ENCODE measurements at regions not wholly inside any gene's neighbourhood (a gene's known extent, or its start where the extent isn't known, plus 50 kb on each side); places are given as distances from the start of the nearest gene placed in this dataset.

DNA sequence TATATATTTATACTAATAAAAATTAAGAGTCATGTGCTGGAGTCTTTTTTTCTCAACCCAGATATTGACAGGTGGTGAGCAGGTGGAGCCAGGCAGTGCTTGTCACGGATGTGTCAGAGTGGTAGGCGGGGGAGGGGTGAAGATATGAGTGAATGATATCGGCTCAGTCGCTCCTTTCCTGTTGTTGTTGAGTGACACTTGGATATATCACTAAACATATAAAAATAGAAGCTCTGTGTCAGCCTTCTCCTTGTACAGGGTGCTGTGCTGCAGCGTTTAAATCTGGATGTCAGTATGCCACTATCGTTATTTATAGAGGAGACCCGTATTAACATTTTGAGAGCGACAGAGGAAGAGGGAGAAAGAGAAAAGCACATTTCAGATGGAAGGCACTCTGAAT is 339.6 kb downstream of the NUF2 start:
- H3K27ac ChIP-seq: no peak overlapping the region
- no peak for TF ChIP-seq ZFX (IDR thresholded peaks at IDR 0.05)
- TF ChIP-seq, protein P1, sequence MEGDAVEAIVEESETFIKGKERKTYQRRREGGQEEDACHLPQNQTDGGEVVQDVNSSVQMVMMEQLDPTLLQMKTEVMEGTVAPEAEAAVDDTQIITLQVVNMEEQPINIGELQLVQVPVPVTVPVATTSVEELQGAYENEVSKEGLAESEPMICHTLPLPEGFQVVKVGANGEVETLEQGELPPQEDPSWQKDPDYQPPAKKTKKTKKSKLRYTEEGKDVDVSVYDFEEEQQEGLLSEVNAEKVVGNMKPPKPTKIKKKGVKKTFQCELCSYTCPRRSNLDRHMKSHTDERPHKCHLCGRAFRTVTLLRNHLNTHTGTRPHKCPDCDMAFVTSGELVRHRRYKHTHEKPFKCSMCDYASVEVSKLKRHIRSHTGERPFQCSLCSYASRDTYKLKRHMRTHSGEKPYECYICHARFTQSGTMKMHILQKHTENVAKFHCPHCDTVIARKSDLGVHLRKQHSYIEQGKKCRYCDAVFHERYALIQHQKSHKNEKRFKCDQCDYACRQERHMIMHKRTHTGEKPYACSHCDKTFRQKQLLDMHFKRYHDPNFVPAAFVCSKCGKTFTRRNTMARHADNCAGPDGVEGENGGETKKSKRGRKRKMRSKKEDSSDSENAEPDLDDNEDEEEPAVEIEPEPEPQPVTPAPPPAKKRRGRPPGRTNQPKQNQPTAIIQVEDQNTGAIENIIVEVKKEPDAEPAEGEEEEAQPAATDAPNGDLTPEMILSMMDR (conservative IDR thresholded peaks at IDR 0.05): no peak

DNA sequence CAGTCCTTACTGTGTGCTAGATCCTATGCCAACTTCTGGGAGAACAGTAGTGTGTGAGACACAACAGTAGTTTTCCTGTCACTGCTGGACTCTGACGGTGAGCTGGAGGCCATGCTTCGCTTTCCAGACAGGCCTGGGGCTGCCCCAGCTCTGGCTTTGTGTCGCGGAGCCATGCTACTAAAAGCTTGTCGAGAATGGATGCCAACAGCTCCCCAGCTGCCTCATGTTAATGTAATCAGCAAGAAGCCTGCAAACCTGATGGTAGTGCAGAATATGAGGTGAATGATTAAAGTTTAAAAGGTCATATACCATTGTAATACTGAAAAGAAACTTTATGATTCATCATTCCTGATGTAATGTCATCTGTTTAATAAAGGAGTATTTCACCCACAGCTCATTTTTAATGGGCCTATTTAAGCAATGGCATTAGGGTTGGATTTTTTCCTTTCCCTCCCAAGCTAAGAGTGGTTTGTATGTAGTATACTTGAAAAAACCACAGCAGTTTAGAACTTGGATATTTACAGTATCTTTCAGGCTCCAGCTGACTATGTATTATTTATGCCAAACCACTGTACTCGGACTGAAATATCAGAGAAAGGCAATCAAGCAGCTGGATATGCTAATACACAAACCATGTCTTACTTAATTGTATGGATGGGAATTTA is 343.0 kb downstream of the NUF2 start:
- no peak overlapping the region for H3K27ac ChIP-seq
- no peak for TF ChIP-seq ZFX (IDR thresholded peaks at IDR 0.05)
- TF ChIP-seq, protein P1 (conservative IDR thresholded peaks at IDR 0.05): no peak

DNA sequence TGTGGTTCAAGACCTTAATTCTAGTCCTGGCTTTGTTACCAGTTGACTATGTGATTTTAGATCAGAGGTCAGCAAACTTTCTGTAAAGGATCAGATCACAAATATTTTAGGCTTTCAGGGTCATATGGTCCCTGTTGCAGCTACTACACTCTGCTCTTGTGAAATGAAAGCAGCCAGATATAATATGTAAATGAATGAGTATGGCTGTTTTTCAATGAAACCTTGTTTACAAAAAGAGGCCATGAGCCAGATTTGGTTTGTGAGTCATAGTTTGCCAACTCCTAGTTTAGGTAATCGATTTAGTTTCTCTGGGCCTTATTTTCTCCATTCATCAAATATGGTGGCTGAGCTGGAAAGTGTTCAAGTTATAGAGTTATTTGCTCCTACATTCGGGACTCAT is 346.7 kb downstream of the NUF2 start:
- no peak for TF ChIP-seq ZFX (IDR thresholded peaks at IDR 0.05)
- TF ChIP-seq, protein P1 (conservative IDR thresholded peaks at IDR 0.05): no peak

DNA sequence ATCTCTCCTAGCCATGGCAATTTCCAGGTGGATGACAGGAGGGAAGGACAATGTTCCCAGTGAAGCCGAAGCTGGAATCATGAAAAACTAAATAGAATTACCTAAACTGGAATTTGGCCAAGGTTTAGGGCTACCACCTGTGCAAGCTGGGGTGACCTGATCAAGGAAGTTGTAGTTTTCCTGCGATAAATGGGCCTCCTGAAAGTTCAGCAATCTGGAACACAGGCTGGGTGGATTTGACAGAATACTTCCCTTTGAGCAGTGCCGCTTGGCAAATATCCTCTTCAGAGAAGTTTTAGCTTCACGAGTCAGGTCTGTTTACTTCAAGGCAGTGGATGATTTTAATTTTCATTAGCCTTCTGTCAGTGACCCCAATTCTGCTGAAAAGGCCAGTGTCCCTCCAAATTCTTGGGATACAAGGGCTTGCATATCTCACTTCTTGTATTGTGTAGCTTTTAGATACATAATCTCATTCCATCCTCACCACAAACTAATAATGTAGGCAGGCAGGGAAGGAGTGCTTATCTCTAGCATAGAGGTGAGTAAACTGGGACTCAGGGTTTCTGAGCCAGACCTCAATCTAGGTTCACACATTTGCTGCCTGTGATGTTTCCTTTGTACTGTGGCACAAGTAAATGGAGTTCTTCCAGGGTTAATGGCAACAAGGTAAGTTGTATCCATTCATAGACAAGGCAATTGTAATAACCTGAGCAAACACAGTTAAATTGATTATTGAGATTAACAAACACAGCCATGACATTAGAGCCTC is 349.4 kb downstream of the NUF2 start:
- TF ChIP-seq, protein P1 (conservative IDR thresholded peaks at IDR 0.05): no peak
- no peak for TF ChIP-seq ZFX (IDR thresholded peaks at IDR 0.05)

More for the DNA sequence above, 346.7 kb downstream of the NUF2 start:
- no peak overlapping the region for H3K27ac ChIP-seq

DNA sequence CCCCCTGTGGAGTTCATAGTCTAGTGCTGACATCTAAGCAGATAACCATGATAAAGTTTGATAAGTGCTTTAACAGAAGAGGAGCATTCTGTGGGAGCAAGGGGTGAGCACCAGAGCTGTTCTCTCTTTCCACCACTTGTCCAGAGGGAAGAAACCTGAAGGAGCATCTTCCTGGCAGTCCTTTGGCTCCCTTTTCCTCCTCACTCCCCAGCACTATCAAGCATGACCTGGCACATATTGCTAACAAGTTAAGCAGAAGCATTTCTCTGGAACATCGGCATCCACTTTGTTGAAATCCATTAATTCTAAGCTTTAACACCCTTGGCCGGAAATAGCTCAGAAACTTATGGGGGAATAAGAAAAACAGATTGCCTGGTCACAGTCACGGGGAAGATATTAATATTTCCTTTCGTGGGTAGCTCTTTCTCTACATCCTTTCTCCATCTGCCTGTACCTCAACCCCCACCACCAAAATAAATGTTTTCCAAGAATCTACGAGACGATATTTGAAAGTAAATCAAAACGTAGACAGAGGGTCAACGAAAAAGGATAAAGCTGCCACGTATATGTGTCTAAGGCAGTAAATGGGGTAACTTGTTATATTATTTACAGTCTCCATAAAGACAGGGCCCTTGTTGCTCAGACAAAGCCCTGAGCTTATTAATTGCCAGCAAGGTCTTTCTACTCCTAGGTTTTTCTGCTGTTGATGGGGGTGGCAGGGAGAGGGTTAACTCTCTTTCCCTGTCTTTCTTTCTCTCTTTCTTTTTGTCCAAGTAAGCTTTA is 351.4 kb downstream of the NUF2 start:
- H3K27ac ChIP-seq: no peak overlapping the region
- TF ChIP-seq, protein P1 (conservative IDR thresholded peaks at IDR 0.05): no peak
- TF ChIP-seq ZFX (IDR thresholded peaks at IDR 0.05): no peak

More for the DNA sequence above, 349.4 kb downstream of the NUF2 start:
- no peak overlapping the region for H3K27ac ChIP-seq

DNA sequence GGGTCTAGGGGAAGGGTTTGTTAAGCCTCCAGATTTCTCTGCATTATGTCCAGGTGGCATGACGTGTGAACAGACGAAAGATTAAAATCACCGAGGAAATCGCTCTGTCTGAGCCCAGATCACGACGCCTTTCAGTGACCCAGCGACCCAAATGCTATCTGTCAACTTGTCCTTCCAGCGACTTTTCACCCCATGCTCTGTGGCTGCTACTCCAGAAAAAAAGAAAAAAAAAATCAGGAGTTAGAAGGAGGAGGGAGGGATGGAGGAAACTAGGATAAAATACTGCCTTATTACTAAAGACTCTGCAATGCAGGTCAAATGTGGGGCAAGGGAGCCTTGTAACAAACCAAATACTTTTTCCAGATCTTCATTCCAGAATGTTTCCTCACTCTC is 352.0 kb downstream of the NUF2 start:
- TF ChIP-seq, protein P1 (conservative IDR thresholded peaks at IDR 0.05): no peak
- no peak for TF ChIP-seq ZFX (IDR thresholded peaks at IDR 0.05)
- no peak overlapping the region for H3K27ac ChIP-seq

DNA sequence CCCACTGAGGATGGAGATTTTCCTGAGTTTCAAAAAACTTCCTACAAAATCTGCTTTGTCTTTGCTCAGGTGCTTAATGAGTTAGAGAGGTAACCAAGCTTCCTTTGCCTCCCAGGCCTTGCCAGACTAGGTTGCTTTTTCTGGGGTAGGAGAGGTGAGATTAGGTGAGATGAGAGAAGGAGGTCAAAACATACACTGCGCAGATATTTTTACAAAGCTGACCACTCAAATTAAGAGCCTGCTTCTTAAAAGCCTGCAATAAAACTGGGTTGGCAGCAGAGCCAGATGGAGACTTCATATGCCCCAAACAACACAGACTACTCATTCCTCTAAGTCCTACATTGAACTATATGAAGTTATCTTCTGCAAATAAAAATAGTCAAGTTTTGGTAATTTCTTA is 352.5 kb downstream of the NUF2 start:
- no peak overlapping the region for H3K27ac ChIP-seq
- TF ChIP-seq, protein P1 (conservative IDR thresholded peaks at IDR 0.05): no peak
- TF ChIP-seq ZFX (IDR thresholded peaks at IDR 0.05): no peak
